SU-DHL-6 (cell line): ENCODE measurements at regions not wholly inside any gene's neighbourhood (a gene's known extent, or its start where the extent isn't known, plus 50 kb on each side); places are given as distances from the start of the nearest gene placed in this dataset.

Experiments used
- EZH2phosphoT487 ChIP-seq: fragments of 200-600 bp; sonication (generic), shearing (Covaris generic); conservative IDR thresholded peaks from 2 replicates; pipeline ENCODE4 v1.6.1; 2018; ENCODE audit warnings: mild to moderate bottlenecking, antibody characterized with exemption, low read length, moderate library complexity, mixed read lengths
- TF ChIP-seq, protein P1 (sequence below): fragments of 200-600 bp; sonication (generic); IDR thresholded peaks from one replicate; pipeline ENCODE4 v1.5.1; 2017; ENCODE audit warnings: antibody characterized with exemption, mild to moderate bottlenecking, low read length, moderate library complexity; ENCODE audit not compliant: insufficient read depth, poor library complexity, severe bottlenecking

- TF ChIP-seq, protein P1, sequence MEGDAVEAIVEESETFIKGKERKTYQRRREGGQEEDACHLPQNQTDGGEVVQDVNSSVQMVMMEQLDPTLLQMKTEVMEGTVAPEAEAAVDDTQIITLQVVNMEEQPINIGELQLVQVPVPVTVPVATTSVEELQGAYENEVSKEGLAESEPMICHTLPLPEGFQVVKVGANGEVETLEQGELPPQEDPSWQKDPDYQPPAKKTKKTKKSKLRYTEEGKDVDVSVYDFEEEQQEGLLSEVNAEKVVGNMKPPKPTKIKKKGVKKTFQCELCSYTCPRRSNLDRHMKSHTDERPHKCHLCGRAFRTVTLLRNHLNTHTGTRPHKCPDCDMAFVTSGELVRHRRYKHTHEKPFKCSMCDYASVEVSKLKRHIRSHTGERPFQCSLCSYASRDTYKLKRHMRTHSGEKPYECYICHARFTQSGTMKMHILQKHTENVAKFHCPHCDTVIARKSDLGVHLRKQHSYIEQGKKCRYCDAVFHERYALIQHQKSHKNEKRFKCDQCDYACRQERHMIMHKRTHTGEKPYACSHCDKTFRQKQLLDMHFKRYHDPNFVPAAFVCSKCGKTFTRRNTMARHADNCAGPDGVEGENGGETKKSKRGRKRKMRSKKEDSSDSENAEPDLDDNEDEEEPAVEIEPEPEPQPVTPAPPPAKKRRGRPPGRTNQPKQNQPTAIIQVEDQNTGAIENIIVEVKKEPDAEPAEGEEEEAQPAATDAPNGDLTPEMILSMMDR = no peak
- no peak for TF ChIP-seq EZH2phosphoT487
These were observed 442.6 kb downstream of the GXYLT1 start for GRCh38 chr12:41701943-41702601.
